GM12878 (cell line): ENCODE measurements at regions not wholly inside any gene's neighbourhood (a gene's known extent, or its start where the extent isn't known, plus 50 kb on each side); places are given as distances from the start of the nearest gene placed in this dataset.
A peak's percentile ranks its signal among the peaks of the same experiment; 100 is the strongest.

Experiments used
- ATF3 ChIP-seq: IDR thresholded peaks from 2 replicates; pipeline ENCODE4 v1.6.1; 2011; ENCODE audit warnings: low read depth, mild to moderate bottlenecking, low read length, moderate library complexity, borderline replicate concordance; ENCODE audit errors: extremely low read depth
- BACH1 ChIP-seq: fragments of 450-650 bp; IDR thresholded peaks from 2 replicates; pipeline ENCODE4 v1.6.1; 2017; ENCODE audit warnings: mild to moderate bottlenecking, borderline replicate concordance
- BCL3 ChIP-seq: IDR thresholded peaks from 2 replicates; pipeline ENCODE4 v1.6.1; 2011; ENCODE audit warnings: borderline replicate concordance, low read depth, mild to moderate bottlenecking, moderate library complexity, low read length; ENCODE audit not compliant: insufficient read depth, poor library complexity, severe bottlenecking
- BMI1 ChIP-seq: fragments of 450-650 bp; IDR thresholded peaks from 2 replicates; pipeline ENCODE4 v1.6.1; 2016; ENCODE audit warnings: mild to moderate bottlenecking, moderate library complexity, borderline replicate concordance
- E4F1 ChIP-seq: fragments of 450-650 bp; IDR thresholded peaks from 2 replicates; pipeline ENCODE4 v1.6.1; 2018; ENCODE audit warnings: borderline replicate concordance, mild to moderate bottlenecking; ENCODE audit not compliant: partially characterized antibody
- EZH2 ChIP-seq: IDR thresholded peaks from 2 replicates; pipeline ENCODE4 v1.6.1; 2012; ENCODE audit warnings: low read depth, mild to moderate bottlenecking, control low read depth, inconsistent platforms, low read length, borderline replicate concordance; ENCODE audit not compliant: control insufficient read depth
- GATAD2B ChIP-seq: fragments of 450-650 bp; conservative IDR thresholded peaks from 2 replicates; pipeline ENCODE4 v1.6.1; 2017; ENCODE audit warnings: low read depth, mild to moderate bottlenecking, moderate library complexity
- HDAC6 ChIP-seq: fragments of 200-600 bp; sonication (generic); IDR thresholded peaks from one replicate; pipeline ENCODE4 v1.8.0; 2017; ENCODE audit warnings: antibody characterized with exemption; ENCODE audit not compliant: unreplicated experiment
- HSF1 ChIP-seq: fragments of 150-350 bp; IDR thresholded peaks from 2 replicates; pipeline ENCODE4 v1.6.1; 2014; ENCODE audit warnings: mild to moderate bottlenecking, low read depth, low read length
- KLF5 ChIP-seq: fragments of 450-650 bp; IDR thresholded peaks from 2 replicates; pipeline ENCODE4 v1.6.1; 2014; ENCODE audit warnings: mild to moderate bottlenecking; ENCODE audit not compliant: partially characterized antibody
- MAX ChIP-seq: IDR thresholded peaks from 2 replicates; pipeline ENCODE4 v1.6.1; 2012; ENCODE audit warnings: low read depth, low read length, improper control_type of control experiment
- NBN ChIP-seq: fragments of 450-650 bp; IDR thresholded peaks from 2 replicates; pipeline ENCODE4 v1.6.1; 2016
- NR2C1 ChIP-seq: fragments of 450-650 bp; IDR thresholded peaks from 2 replicates; pipeline ENCODE4 v1.6.1; 2017; ENCODE audit warnings: antibody characterized with exemption, mild to moderate bottlenecking, moderate library complexity
- PAX5 ChIP-seq: IDR thresholded peaks from 2 replicates; pipeline ENCODE4 v1.6.1; 2011; ENCODE audit warnings: low read depth, low read length, borderline replicate concordance
- RAD21 ChIP-seq: IDR thresholded peaks from 2 replicates; pipeline ENCODE4 v1.6.1; 2011; ENCODE audit warnings: mild to moderate bottlenecking, low read depth, low read length, moderate library complexity; ENCODE audit not compliant: insufficient read depth
- RELB ChIP-seq: fragments of 450-650 bp; IDR thresholded peaks from 2 replicates; pipeline ENCODE4 v1.6.1; 2017; ENCODE audit warnings: low read depth, mild to moderate bottlenecking, moderate library complexity
- SIX5 ChIP-seq: IDR thresholded peaks from 2 replicates; pipeline ENCODE4 v1.6.1; 2011; ENCODE audit warnings: mild to moderate bottlenecking, low read depth, low read length, moderate library complexity; ENCODE audit not compliant: severe bottlenecking
- SPI1 ChIP-seq: IDR thresholded peaks from 2 replicates; pipeline ENCODE4 v1.6.1; 2011; ENCODE audit warnings: low read depth, mild to moderate bottlenecking, low read length, moderate library complexity, borderline replicate concordance; ENCODE audit not compliant: insufficient read depth
- TCF12 ChIP-seq: IDR thresholded peaks from 2 replicates; pipeline ENCODE4 v1.6.1; 2011; ENCODE audit warnings: low read depth, mild to moderate bottlenecking, low read length
- WRNIP1 ChIP-seq: IDR thresholded peaks from 2 replicates; pipeline ENCODE4 v1.6.1; 2011; ENCODE audit warnings: low read depth, low read length, improper control_type of control experiment, borderline replicate concordance
- ZNF384 ChIP-seq: IDR thresholded peaks from 2 replicates; pipeline ENCODE4 v1.6.1; 2012; ENCODE audit warnings: low read depth, mild to moderate bottlenecking, low read length, improper control_type of control experiment, borderline replicate concordance
- ZZZ3 ChIP-seq: IDR thresholded peaks from 2 replicates; pipeline ENCODE4 v1.6.1; 2011; ENCODE audit warnings: low read depth; ENCODE audit not compliant: control insufficient read depth, insufficient read length

GRCh38 chr9:7298123-7298522, 501.5 kb downstream of the DMAC1 start (continued):
- TF ChIP-seq RAD21 (peak; percentile 32; the same call in 1 of the 2 replicates), HSF1 (no peak), BCL3 (peak; percentile 98), MAX (no peak), PAX5 (peak; percentile 98), EZH2 (no peak), NBN (peak; percentile 97), BMI1 (peak; percentile 89), BACH1 (peak; percentile 91; the same call in 1 of the 2 replicates), E4F1 (no peak), ATF3 (no peak), SPI1 (peak; percentile 80; the same call in 1 of the 2 replicates), TCF12 (peak; percentile 88), ZZZ3 (no peak), ZNF384 (no peak), SIX5 (no peak), NR2C1 (peak; percentile 32; the same call in 1 of the 2 replicates), HDAC6 (no peak), GATAD2B (peak; percentile 76), WRNIP1 (no peak), KLF5 (peak; percentile 50), RELB (peak; percentile 93)
